Right ventricle myocardium superior (tissue), 1 donor: ENCODE measurements at regions not wholly inside any gene's neighbourhood (a gene's known extent, or its start where the extent isn't known, plus 50 kb on each side); places are given as distances from the start of the nearest gene placed in this dataset.

Source experiments
- ATAC-seq: fragments of 200-7000 bp; cut with Tn5 transposase; one replicate; pipeline ENCODE4 v1.9.1; 2020; ENCODE audit warnings: mild to moderate bottlenecking; ENCODE audit not compliant: poor library complexity
- DNase-seq: peaks from one replicate; pipeline ENCODE4 v3.0.0-alpha.2; 2020
- intact Hi-C: fragments of 100-400 bp; cut with DNase I; formaldehyde crosslinking; loops from one replicate; pipeline ENCODE4 v1.11.2; 2022
- donor health status: DM: no; HTN: yes; CAD: no; lungs with severe emphysema.

- no peak for DNase-seq
- ATAC-seq = peak; percentile 29
- intact Hi-C loops = no loop called here
Observed at GRCh38 chr10:61078542-61079275, 134.7 kb upstream of the RHOBTB1 start.

- DNase-seq (no peak), ATAC-seq (no peak)
- intact Hi-C loops = no loop called here
Observed at GRCh38 chr10:61076572-61077114, 132.7 kb upstream of the RHOBTB1 start.

- no peak for ATAC-seq
- intact Hi-C loops = no loop called here
- no peak for DNase-seq
Observed at GRCh38 chr10:61073391-61073790, 129.4 kb upstream of the RHOBTB1 start.

- intact Hi-C loops = no loop called here
- ATAC-seq (no peak), DNase-seq (no peak)
Observed at GRCh38 chr10:61071580-61071979, 127.6 kb upstream of the RHOBTB1 start.

- intact Hi-C loops = no loop called here
- DNase-seq (no peak), ATAC-seq (no peak)
Observed at GRCh38 chr10:61068471-61068870, 124.5 kb upstream of the RHOBTB1 start.

GRCh38 chr10:61067671-61068336 is 123.8 kb upstream of the RHOBTB1 start:
- intact Hi-C loops = no loop called here
- peak; percentile 74 for ATAC-seq
- DNase-seq = no peak

- DNase-seq (no peak), ATAC-seq (no peak)
- intact Hi-C loops = no loop called here
Observed at GRCh38 chr10:61066661-61067344, 122.8 kb upstream of the RHOBTB1 start.

- DNase-seq = no peak
- ATAC-seq = no peak
- intact Hi-C loops = no loop called here
Observed at GRCh38 chr10:61065051-61065450, 121.1 kb upstream of the RHOBTB1 start.

- intact Hi-C loops = no loop called here
- DNase-seq (no peak), ATAC-seq (no peak)
Observed at GRCh38 chr10:61064356-61064755, 120.4 kb upstream of the RHOBTB1 start.

- intact Hi-C loops = no loop called here
- ATAC-seq (no peak), DNase-seq (no peak)
Observed at GRCh38 chr10:61063901-61064300, 119.9 kb upstream of the RHOBTB1 start.

- DNase-seq (no peak), ATAC-seq (peak; percentile 39)
- intact Hi-C loops = no loop called here
Observed at GRCh38 chr10:61063034-61063433, 119.0 kb upstream of the RHOBTB1 start.

- ATAC-seq (no peak), DNase-seq (no peak)
- intact Hi-C loops = no loop called here
Observed at GRCh38 chr10:61061923-61062504, 118.0 kb upstream of the RHOBTB1 start.

GRCh38 chr10:61059636-61060035 is 115.7 kb upstream of the RHOBTB1 start:
- no peak for DNase-seq
- intact Hi-C loops = no loop called here
- no peak for ATAC-seq

GRCh38 chr10:61052469-61053205 is 108.7 kb upstream of the RHOBTB1 start:
- intact Hi-C loops = no loop called here
- ATAC-seq (no peak), DNase-seq (no peak)

GRCh38 chr10:61051344-61051743 is 107.4 kb upstream of the RHOBTB1 start:
- DNase-seq (no peak), ATAC-seq (no peak)
- intact Hi-C loops = no loop called here

GRCh38 chr10:61050120-61050745 is 106.2 kb upstream of the RHOBTB1 start:
- intact Hi-C loops = no loop called here
- ATAC-seq = no peak

GRCh38 chr10:61049386-61049785 is 105.4 kb upstream of the RHOBTB1 start:
- intact Hi-C loops = no loop called here
- no peak for ATAC-seq

More at GRCh38 chr10:61050120-61050745, 106.2 kb upstream of the RHOBTB1 start:
- DNase-seq = no peak

More at GRCh38 chr10:61049386-61049785, 105.4 kb upstream of the RHOBTB1 start:
- DNase-seq = no peak
